ENCODE measurements at regions not wholly inside any gene's neighbourhood (a gene's known extent, or its start where the extent isn't known, plus 50 kb on each side); places are given as distances from the start of the nearest gene placed in this dataset.

DNA sequence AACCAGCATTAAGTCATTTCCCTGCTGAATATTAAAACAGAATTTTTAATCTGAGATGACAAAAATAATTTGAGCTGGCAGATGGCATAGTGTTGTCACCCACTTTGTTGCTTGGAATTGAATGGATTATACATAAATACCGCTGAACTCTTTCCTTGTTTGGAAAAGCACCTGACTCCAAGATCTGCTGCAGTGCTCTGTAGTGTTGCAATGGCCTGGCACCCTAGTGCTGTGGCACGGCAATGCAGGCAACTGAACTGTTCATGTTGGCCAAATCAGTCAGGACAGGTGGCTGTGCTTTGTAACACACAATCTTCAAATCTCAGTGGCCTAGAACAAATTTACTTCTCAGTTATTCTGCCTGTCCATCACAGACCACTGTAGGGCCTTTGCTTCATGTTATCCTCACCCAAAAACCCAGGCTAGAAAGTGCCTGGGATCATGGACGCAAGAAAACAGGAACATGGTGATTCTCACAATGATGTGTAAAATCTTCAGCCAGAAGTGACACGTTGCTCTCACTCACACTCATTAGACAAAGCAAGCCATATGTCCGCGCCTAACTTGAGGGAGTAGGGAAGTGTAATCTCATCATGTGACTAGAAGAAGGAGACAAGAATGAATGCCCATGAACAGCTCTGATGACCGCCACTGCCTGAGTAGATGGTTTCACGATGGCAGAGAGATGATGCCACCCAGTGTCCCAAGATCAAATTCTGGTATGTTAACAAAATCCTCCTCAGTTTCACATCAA, 191.9 kb upstream of the PUM3 start:
- Histone ChIP-seq H3K36me3 (no peaks in the 10 kb centered on the region), H3K27ac (replicated peaks in 1 of 4) (no peak overlapping the region), H3K4me1 (peaks cover 0 to 10% (median 5%) of the 10 kb centered on the region in 4 donors), H3K27me3 (no peaks in the 10 kb centered on the region), H3K9me3 (no peaks in the 10 kb centered on the region), H3K4me3 (no peak overlapping the region)
- intact Hi-C loops (cut with DNase I): no loop called here
- no peak for DNase-seq (ENCODE audit: extremely low spot score)
- 73% methylated on average over 8 of the region's 8 CpGs for WGBS
- TF ChIP-seq EP300 (IDR thresholded peaks at IDR 0.05): no peak
- no peak for TF ChIP-seq CTCF (IDR thresholded peaks at IDR 0.05)
- no peak for TF ChIP-seq POLR2AphosphoS5 (IDR thresholded peaks at IDR 0.05)
- TF ChIP-seq POLR2A (IDR thresholded peaks at IDR 0.05; ENCODE audit: low read depth): no peak

DNA sequence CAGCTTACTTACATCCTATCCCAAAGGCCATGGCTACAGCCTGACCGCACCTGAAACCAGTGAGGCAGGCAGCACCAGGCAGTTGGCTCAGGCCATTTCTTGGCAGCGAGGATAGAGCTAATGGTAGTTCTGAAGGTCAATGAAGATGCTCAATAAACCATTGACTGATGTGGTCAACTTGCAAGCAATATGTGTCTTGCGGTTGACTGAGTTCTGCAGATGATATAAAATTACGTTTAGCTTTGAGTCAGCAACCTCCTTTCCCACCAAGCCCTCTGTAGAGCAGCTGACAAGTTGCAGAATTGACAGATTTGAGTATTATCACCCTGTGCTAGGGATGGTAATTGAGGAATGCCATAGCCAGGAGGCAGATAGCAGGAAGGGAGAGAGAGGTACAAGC, 189.0 kb upstream of the PUM3 start:
- WGBS: 93% methylated on average over 3 of the region's 4 CpGs
- H3K9me3 ChIP-seq: no peaks in the 10 kb centered on the region
- TF ChIP-seq EP300 (IDR thresholded peaks at IDR 0.05) (no peak), POLR2AphosphoS5 (IDR thresholded peaks at IDR 0.05) (no peak), CTCF (IDR thresholded peaks at IDR 0.05) (no peak)
- intact Hi-C loops (cut with DNase I): no loop called here
- H3K4me1 ChIP-seq: peaks cover 0 to 19% (median 5%) of the 10 kb centered on the region in 4 donors
- no peaks in the 10 kb centered on the region for H3K36me3 ChIP-seq
- DNase-seq (ENCODE audit: extremely low spot score): no peak
- H3K27ac ChIP-seq (replicated peaks in 1 of 4): no peak overlapping the region
- no peaks in the 10 kb centered on the region for H3K27me3 ChIP-seq
- H3K4me3 ChIP-seq: no peak overlapping the region

- Histone ChIP-seq H3K27ac (replicated peaks in 1 of 4) (no peak overlapping the region), H3K27me3 (no peaks in the 10 kb centered on the region), H3K9me3 (no peaks in the 10 kb centered on the region), H3K36me3 (no peaks in the 10 kb centered on the region), H3K4me3 (no peak overlapping the region), H3K4me1 (peaks cover 0 to 9% (median 0%) of the 10 kb centered on the region in 4 donors)
- 60% methylated on average over 4 of the region's 4 CpGs for WGBS
- intact Hi-C loops (cut with DNase I): no loop called here
- DNase-seq (ENCODE audit: extremely low spot score): no peak
- TF ChIP-seq POLR2AphosphoS5 (IDR thresholded peaks at IDR 0.05) (no peak), EP300 (IDR thresholded peaks at IDR 0.05) (no peak), POLR2A (IDR thresholded peaks at IDR 0.05; ENCODE audit: low read depth) (no peak), CTCF (IDR thresholded peaks at IDR 0.05) (no peak)
Measured at GRCh38 chr9:3028535-3028934, 184.6 kb upstream of the PUM3 start.

GRCh38 chr9:3027210-3027609, 183.3 kb upstream of the PUM3 start:
- H3K36me3 ChIP-seq: no peaks in the 10 kb centered on the region
- no peak for DNase-seq (ENCODE audit: extremely low spot score)
- TF ChIP-seq EP300 (IDR thresholded peaks at IDR 0.05) (no peak), POLR2A (IDR thresholded peaks at IDR 0.05; ENCODE audit: low read depth) (no peak), POLR2AphosphoS5 (IDR thresholded peaks at IDR 0.05) (no peak), CTCF (IDR thresholded peaks at IDR 0.05) (no peak)
- intact Hi-C loops (cut with DNase I): no loop called here
- 69% methylated on average over 3 of the region's 3 CpGs for WGBS
- no peak overlapping the region for H3K4me3 ChIP-seq
- peaks cover 0 to 9% (median 0%) of the 10 kb centered on the region in 4 donors for H3K4me1 ChIP-seq
- H3K9me3 ChIP-seq: no peaks in the 10 kb centered on the region
- no peak overlapping the region for H3K27ac ChIP-seq (replicated peaks in 1 of 4)
- H3K27me3 ChIP-seq: no peaks in the 10 kb centered on the region

DNA sequence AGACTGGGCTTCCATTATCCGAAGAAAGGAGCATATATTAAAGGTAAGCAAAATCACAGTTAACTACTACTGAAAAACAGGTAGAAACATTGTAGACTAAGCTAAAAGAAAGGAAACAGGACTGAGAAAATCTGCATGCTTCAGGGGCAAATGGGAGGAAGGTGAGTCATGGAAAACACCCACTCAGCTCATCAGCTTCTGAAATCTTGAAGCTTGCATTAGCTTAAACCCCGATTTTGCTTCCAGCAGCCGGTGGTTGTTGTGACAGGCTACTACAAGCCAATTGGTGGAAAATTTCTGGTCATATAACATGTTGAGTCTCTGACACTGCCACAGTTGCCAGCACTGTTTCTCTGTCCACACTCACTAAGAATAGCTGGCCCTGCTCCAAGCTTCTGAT, 179.6 kb upstream of the PUM3 start:
- TF ChIP-seq CTCF (IDR thresholded peaks at IDR 0.05): no peak
- no peak for TF ChIP-seq POLR2AphosphoS5 (IDR thresholded peaks at IDR 0.05)
- no peak for TF ChIP-seq POLR2A (IDR thresholded peaks at IDR 0.05; ENCODE audit: low read depth)
- TF ChIP-seq EP300 (IDR thresholded peaks at IDR 0.05): no peak

More for the DNA sequence above, 179.6 kb upstream of the PUM3 start:
- DNase-seq (ENCODE audit: extremely low spot score): no peak
- intact Hi-C loops (cut with DNase I): no loop called here
- no peaks in the 10 kb centered on the region for H3K9me3 ChIP-seq
- no peaks in the 10 kb centered on the region for H3K36me3 ChIP-seq
- no peak overlapping the region for H3K4me3 ChIP-seq
- H3K27ac ChIP-seq (replicated peaks in 1 of 4): no peak overlapping the region
- peaks cover 0 to 13% (median 6%) of the 10 kb centered on the region in 4 donors for H3K4me1 ChIP-seq
- 56% methylated on average over 3 of the region's 3 CpGs for WGBS
- no peaks in the 10 kb centered on the region for H3K27me3 ChIP-seq
